ENCODE measurements at regions not wholly inside any gene's neighbourhood (a gene's known extent, or its start where the extent isn't known, plus 50 kb on each side); places are given as distances from the start of the nearest gene placed in this dataset.

- Mint-ChIP-seq H3K9me3 (peaks cover 0 to 2% (median 0%) of the 10 kb centered on the region in 7 donors), H3K4me3 (no peak overlapping the region), H3K27me3 (no peaks in the 10 kb centered on the region), H3K27ac (no peak overlapping the region), H3K36me3 (no peaks in the 10 kb centered on the region), H3K4me1 (no peaks in the 10 kb centered on the region)
- DNase-seq: no peak
- ATAC-seq (ENCODE audit: low read depth in 2 of 2): no peak
Measured at GRCh38 chr15:96701443-96701842, 370.9 kb downstream of the NR2F2 start.

GRCh38 chr15:96701877-96702276, 371.4 kb downstream of the NR2F2 start:
- Mint-ChIP-seq H3K9me3 (peaks cover 0 to 2% (median 0%) of the 10 kb centered on the region in 7 donors), H3K4me1 (no peaks in the 10 kb centered on the region), H3K27me3 (no peaks in the 10 kb centered on the region), H3K36me3 (no peaks in the 10 kb centered on the region), H3K27ac (no peak overlapping the region), H3K4me3 (no peak overlapping the region)
- no peak for ATAC-seq (ENCODE audit: low read depth in 2 of 2)
- DNase-seq: no peak

- peaks cover 0 to 2% (median 0%) of the 10 kb centered on the region in 7 donors for H3K9me3 Mint-ChIP-seq
- ATAC-seq (ENCODE audit: low read depth in 2 of 2) (no peak), DNase-seq (no peak)
- no peaks in the 10 kb centered on the region for H3K36me3 Mint-ChIP-seq
- H3K4me3 Mint-ChIP-seq: no peak overlapping the region
- no peaks in the 10 kb centered on the region for H3K27me3 Mint-ChIP-seq
- no peaks in the 10 kb centered on the region for H3K4me1 Mint-ChIP-seq
- H3K27ac Mint-ChIP-seq: no peak overlapping the region
Measured at GRCh38 chr15:96702589-96702988, 372.1 kb downstream of the NR2F2 start.

GRCh38 chr15:96703091-96703490, 372.6 kb downstream of the NR2F2 start:
- no peak for DNase-seq
- Mint-ChIP-seq H3K36me3 (no peaks in the 10 kb centered on the region), H3K9me3 (peaks cover 0 to 2% (median 0%) of the 10 kb centered on the region in 7 donors), H3K4me3 (no peak overlapping the region), H3K27me3 (no peaks in the 10 kb centered on the region), H3K4me1 (no peaks in the 10 kb centered on the region), H3K27ac (no peak overlapping the region)
- ATAC-seq (ENCODE audit: low read depth in 2 of 2): no peak

- H3K4me1 Mint-ChIP-seq: no peaks in the 10 kb centered on the region
- no peak for ATAC-seq (ENCODE audit: low read depth in 2 of 2)
Measured at GRCh38 chr15:96703794-96704550, 373.5 kb downstream of the NR2F2 start.

GRCh38 chr15:96716075-96716474, 385.6 kb downstream of the NR2F2 start:
- H3K4me1 Mint-ChIP-seq: no peaks in the 10 kb centered on the region
- no peaks in the 10 kb centered on the region for H3K36me3 Mint-ChIP-seq
- H3K9me3 Mint-ChIP-seq: peaks cover 0 to 5% (median 3%) of the 10 kb centered on the region in 7 donors
- H3K27ac Mint-ChIP-seq: no peak overlapping the region
- DNase-seq (no peak), ATAC-seq (ENCODE audit: low read depth in 2 of 2) (no peak)
- peak overlapping the region in 1 of 8 donors; percentile 57 for H3K4me3 Mint-ChIP-seq
- H3K27me3 Mint-ChIP-seq: no peaks in the 10 kb centered on the region

More at GRCh38 chr15:96703794-96704550, 373.5 kb downstream of the NR2F2 start:
- Mint-ChIP-seq H3K9me3 (peaks cover 0 to 2% (median 0%) of the 10 kb centered on the region in 7 donors), H3K27ac (peak overlapping the region in 1 of 6 donors; percentile 76), H3K36me3 (no peaks in the 10 kb centered on the region), H3K4me3 (no peak overlapping the region), H3K27me3 (no peaks in the 10 kb centered on the region)
- no peak for DNase-seq

- no peaks in the 10 kb centered on the region for H3K36me3 Mint-ChIP-seq
- no peak overlapping the region for H3K27ac Mint-ChIP-seq
- ATAC-seq (ENCODE audit: low read depth in 2 of 2): no peak
- DNase-seq: no peak
- H3K27me3 Mint-ChIP-seq: no peaks in the 10 kb centered on the region
- H3K4me3 Mint-ChIP-seq: no peak overlapping the region
- H3K4me1 Mint-ChIP-seq: no peaks in the 10 kb centered on the region
- peaks cover 2 to 6% (median 4%) of the 10 kb centered on the region in 7 donors for H3K9me3 Mint-ChIP-seq
Measured at GRCh38 chr15:96716478-96716877, 386.0 kb downstream of the NR2F2 start.

- Mint-ChIP-seq H3K27me3 (no peaks in the 10 kb centered on the region), H3K4me1 (no peaks in the 10 kb centered on the region), H3K4me3 (no peak overlapping the region), H3K36me3 (no peaks in the 10 kb centered on the region), H3K27ac (no peak overlapping the region), H3K9me3 (peaks cover 0 to 13% (median 4%) of the 10 kb centered on the region in 7 donors)
- no peak for DNase-seq
- no peak for ATAC-seq (ENCODE audit: low read depth in 2 of 2)
Measured at GRCh38 chr15:96720251-96720650, 389.8 kb downstream of the NR2F2 start.

GRCh38 chr15:96720656-96721055, 390.2 kb downstream of the NR2F2 start:
- DNase-seq (no peak), ATAC-seq (ENCODE audit: low read depth in 2 of 2) (no peak)
- Mint-ChIP-seq H3K4me3 (no peak overlapping the region), H3K36me3 (no peaks in the 10 kb centered on the region), H3K27ac (no peak overlapping the region), H3K4me1 (no peaks in the 10 kb centered on the region), H3K27me3 (no peaks in the 10 kb centered on the region), H3K9me3 (peaks cover 0 to 13% (median 4%) of the 10 kb centered on the region in 7 donors)

- H3K27ac Mint-ChIP-seq: no peak overlapping the region
- no peak overlapping the region for H3K4me3 Mint-ChIP-seq
- DNase-seq: no peak
- H3K27me3 Mint-ChIP-seq: peaks cover 0 to 5% (median 0%) of the 10 kb centered on the region in 3 donors
- no peaks in the 10 kb centered on the region for H3K36me3 Mint-ChIP-seq
- peaks cover 0 to 12% (median 4%) of the 10 kb centered on the region in 7 donors for H3K9me3 Mint-ChIP-seq
- no peaks in the 10 kb centered on the region for H3K4me1 Mint-ChIP-seq
- ATAC-seq (ENCODE audit: low read depth in 2 of 2): no peak
Measured at GRCh38 chr15:96728591-96728990, 398.1 kb downstream of the NR2F2 start.

GRCh38 chr15:96732704-96733103, 402.2 kb downstream of the NR2F2 start:
- Mint-ChIP-seq H3K9me3 (peaks cover 0 to 12% (median 4%) of the 10 kb centered on the region in 7 donors), H3K4me1 (no peaks in the 10 kb centered on the region), H3K36me3 (no peaks in the 10 kb centered on the region), H3K27ac (no peak overlapping the region), H3K27me3 (peaks cover 0 to 5% (median 0%) of the 10 kb centered on the region in 3 donors), H3K4me3 (no peak overlapping the region)
- DNase-seq (no peak), ATAC-seq (ENCODE audit: low read depth in 2 of 2) (no peak)

GRCh38 chr15:96733721-96734120, 403.2 kb downstream of the NR2F2 start:
- DNase-seq (no peak), ATAC-seq (ENCODE audit: low read depth in 2 of 2) (no peak)
- H3K27ac Mint-ChIP-seq: no peak overlapping the region
- no peaks in the 10 kb centered on the region for H3K36me3 Mint-ChIP-seq
- H3K27me3 Mint-ChIP-seq: peaks cover 0 to 5% (median 0%) of the 10 kb centered on the region in 3 donors
- no peaks in the 10 kb centered on the region for H3K4me1 Mint-ChIP-seq
- H3K9me3 Mint-ChIP-seq: peaks cover 0 to 17% (median 5%) of the 10 kb centered on the region in 7 donors
- no peak overlapping the region for H3K4me3 Mint-ChIP-seq

GRCh38 chr15:96735632-96736240, 405.2 kb downstream of the NR2F2 start:
- no peak for DNase-seq
- H3K36me3 Mint-ChIP-seq: no peaks in the 10 kb centered on the region

GRCh38 chr15:96736384-96736783, 405.9 kb downstream of the NR2F2 start:
- no peak overlapping the region for H3K4me3 Mint-ChIP-seq
- DNase-seq: no peak
- no peaks in the 10 kb centered on the region for H3K4me1 Mint-ChIP-seq
- ATAC-seq (ENCODE audit: low read depth in 2 of 2): no peak
- H3K27me3 Mint-ChIP-seq: no peaks in the 10 kb centered on the region
- H3K27ac Mint-ChIP-seq: no peak overlapping the region
- H3K9me3 Mint-ChIP-seq: peaks cover 0 to 13% (median 3%) of the 10 kb centered on the region in 7 donors
- no peaks in the 10 kb centered on the region for H3K36me3 Mint-ChIP-seq

More at GRCh38 chr15:96735632-96736240, 405.2 kb downstream of the NR2F2 start:
- Mint-ChIP-seq H3K4me3 (no peak overlapping the region), H3K9me3 (peaks cover 0 to 13% (median 5%) of the 10 kb centered on the region in 7 donors), H3K27ac (no peak overlapping the region), H3K4me1 (no peaks in the 10 kb centered on the region), H3K27me3 (no peaks in the 10 kb centered on the region)
- ATAC-seq (ENCODE audit: low read depth in 2 of 2): no peak

All from naive B cell (primary cell).